ENCODE measurements at regions not wholly inside any gene's neighbourhood (a gene's known extent, or its start where the extent isn't known, plus 50 kb on each side); places are given as distances from the start of the nearest gene placed in this dataset.

GRCh38 chr6:9139746-9140145 is 704.4 kb upstream of the SLC35B3 start:
- TF ChIP-seq YY1 (IDR thresholded peaks at IDR 0.05; ENCODE audit: low read depth): no peak
- no peak for TF ChIP-seq REST (IDR thresholded peaks at IDR 0.05; ENCODE audit: low read depth)
- no peak for TF ChIP-seq NFIC (IDR thresholded peaks at IDR 0.05)
- no peak for TF ChIP-seq MAX (IDR thresholded peaks at IDR 0.05)
- TF ChIP-seq TEAD4 (IDR thresholded peaks at IDR 0.05): no peak

Data from Ishikawa (cell line).